Activated T-cell treated with anti-CD3 and anti-CD28 coated beads, Interleukin-2, amount 50 U/mL, for 72 hours (primary cell): ENCODE measurements at regions not wholly inside any gene's neighbourhood (a gene's known extent, or its start where the extent isn't known, plus 50 kb on each side); places are given as distances from the start of the nearest gene placed in this dataset.

ENCODE experiments used
- ATAC-seq, 2 donors: fragments of 150-1000 bp; cut with Tn5 transposase; replicated peaks in 1 of 2; 2 replicates each; pipeline ENCODE4 v1.10.0; 2021; ENCODE audit warnings: moderate library complexity in 2 of 2, mild to moderate bottlenecking in 1 of 2
- DNase-seq, 2 donors: peaks; one replicate each; pipeline ENCODE4 v3.0.0; 2021 to 2022; ENCODE audit warnings: mixed read lengths in 1 of 2
- H3K27ac Mint-ChIP-seq: one replicate; pipeline ENCODE4 v1.8.0; 2022; ENCODE audit warnings: mild to moderate bottlenecking, moderate library complexity, mixed read lengths
- H3K27me3 Mint-ChIP-seq: one replicate; pipeline ENCODE4 v1.8.0; 2022; ENCODE audit warnings: low read depth, mixed read lengths
- H3K36me3 Mint-ChIP-seq, 2 donors: one replicate each; pipeline ENCODE4 v1.8.0; 2022; ENCODE audit warnings: mixed read lengths in 2 of 2, mild to moderate bottlenecking in 1 of 2; ENCODE audit not compliant: insufficient read depth in 2 of 2
- H3K4me1 Mint-ChIP-seq: one replicate; pipeline ENCODE4 v1.8.0; 2022; ENCODE audit warnings: low read depth, mixed read lengths
- H3K4me3 Mint-ChIP-seq, 2 donors: one replicate each; pipeline ENCODE4 v1.8.0; 2022; ENCODE audit warnings: mild to moderate bottlenecking in 2 of 2, mixed read lengths in 2 of 2, moderate library complexity in 2 of 2
- H3K9me3 Mint-ChIP-seq, 2 donors: one replicate each; pipeline ENCODE4 v1.8.0; 2022; ENCODE audit warnings: mixed read lengths in 2 of 2

DNA sequence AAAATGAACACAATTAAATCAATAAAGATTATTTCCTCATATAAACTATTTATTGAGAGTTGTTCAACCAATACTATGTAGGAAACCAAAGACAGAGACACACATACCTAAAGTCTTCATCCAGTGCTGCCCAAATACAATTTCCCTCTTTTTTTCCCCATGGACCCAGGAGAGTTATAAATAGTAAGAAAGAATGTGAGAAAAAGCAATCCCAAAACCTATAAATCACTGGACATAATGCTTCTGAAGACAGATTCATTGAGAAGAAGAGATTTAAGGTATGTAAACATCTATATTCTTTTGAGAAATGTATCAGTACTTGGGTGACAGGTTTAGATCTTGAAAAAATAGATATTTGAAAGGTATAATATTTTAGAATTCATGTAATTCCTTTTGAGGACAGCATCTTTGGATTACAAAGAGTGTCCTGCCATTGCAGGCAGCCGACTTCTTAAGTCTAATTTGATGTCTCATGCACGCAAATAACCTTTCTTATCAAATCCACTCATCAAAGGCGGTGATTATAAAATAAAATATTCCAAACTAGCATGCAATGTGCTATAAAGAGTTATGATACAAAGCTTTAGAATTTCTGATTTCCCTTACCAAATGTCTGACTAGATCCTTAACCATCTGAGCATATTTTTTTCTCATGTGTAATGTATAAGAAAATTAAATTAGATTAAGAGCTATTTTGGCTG is 739.4 kb downstream of the LIG4 start:
- H3K27me3 Mint-ChIP-seq: no peaks in the 10 kb centered on the region
- no peak for DNase-seq
- ATAC-seq: no peak
- H3K27ac Mint-ChIP-seq: no peak overlapping the region
- peaks cover 2 to 6% of the 10 kb centered on the region in 2 donors for H3K9me3 Mint-ChIP-seq
- peaks cover 0 to 3% of the 10 kb centered on the region in 2 donors for H3K36me3 Mint-ChIP-seq
- H3K4me3 Mint-ChIP-seq: no peak overlapping the region
- no peaks in the 10 kb centered on the region for H3K4me1 Mint-ChIP-seq

DNA sequence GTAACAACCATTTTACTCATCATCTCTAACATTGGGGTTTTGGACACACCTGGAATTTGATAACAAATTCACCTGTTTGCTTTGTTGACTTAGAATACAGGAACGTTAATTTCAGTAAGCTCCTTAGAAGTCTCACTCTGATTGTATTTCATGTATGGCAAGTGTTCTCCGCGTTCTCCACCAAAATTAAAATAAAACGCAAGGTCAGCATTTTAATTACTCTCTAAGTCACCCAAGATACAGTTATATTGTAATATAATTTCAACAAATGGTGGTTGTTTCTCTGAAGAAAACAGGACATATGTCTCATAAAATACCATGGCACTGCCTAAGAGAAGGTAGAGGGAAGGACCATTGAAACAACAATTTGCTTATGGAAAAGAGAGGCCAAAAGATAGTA is 742.1 kb downstream of the LIG4 start:
- H3K9me3 Mint-ChIP-seq: peaks cover 2 to 6% of the 10 kb centered on the region in 2 donors
- no peak overlapping the region for H3K4me3 Mint-ChIP-seq
- H3K27ac Mint-ChIP-seq: no peak overlapping the region
- no peaks in the 10 kb centered on the region for H3K27me3 Mint-ChIP-seq
- no peaks in the 10 kb centered on the region for H3K4me1 Mint-ChIP-seq
- DNase-seq: no peak
- peaks cover 0 to 3% of the 10 kb centered on the region in 2 donors for H3K36me3 Mint-ChIP-seq
- no peak for ATAC-seq

DNA sequence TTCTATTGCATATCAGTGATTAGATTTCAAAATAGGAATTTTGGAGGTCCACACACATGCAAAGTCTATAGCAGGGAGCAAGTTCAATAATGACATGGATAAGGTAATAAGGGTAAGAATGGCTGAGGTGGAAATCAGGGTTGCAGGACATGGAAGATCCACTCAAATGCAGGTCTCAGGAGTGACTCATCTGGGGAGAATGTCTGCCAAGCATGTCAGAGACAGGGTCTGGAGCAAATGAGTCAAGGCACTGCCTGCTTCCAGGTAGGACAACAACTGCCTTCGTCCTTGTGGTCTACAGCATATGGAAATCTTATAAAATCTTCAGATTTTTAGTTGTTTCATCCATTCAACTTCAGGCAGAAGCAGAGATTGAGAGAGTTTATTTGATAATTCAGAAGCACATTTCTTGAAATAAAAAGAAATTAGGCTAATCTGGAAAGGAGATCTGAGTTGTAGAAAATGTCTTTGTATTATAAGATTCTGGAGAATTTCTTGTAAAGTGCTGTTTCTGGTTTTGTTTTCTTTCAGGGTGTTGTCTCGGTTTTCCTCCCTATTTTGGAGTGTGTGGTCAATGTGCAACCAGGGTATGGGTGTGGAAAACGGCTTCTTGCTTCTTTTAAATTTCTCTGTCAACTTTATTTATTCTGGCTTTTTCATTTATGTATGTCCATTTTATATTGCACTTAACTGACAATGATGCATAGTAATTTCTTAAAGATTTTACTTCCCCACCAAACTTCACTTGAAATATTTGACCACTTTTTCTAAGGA is 748.8 kb downstream of the LIG4 start:
- H3K27me3 Mint-ChIP-seq: no peaks in the 10 kb centered on the region
- H3K9me3 Mint-ChIP-seq: peaks cover 0 to 1% of the 10 kb centered on the region in 2 donors
- DNase-seq: no peak
- no peak for ATAC-seq
- H3K4me3 Mint-ChIP-seq: no peak overlapping the region
- H3K27ac Mint-ChIP-seq: no peak overlapping the region
- H3K4me1 Mint-ChIP-seq: no peaks in the 10 kb centered on the region
- H3K36me3 Mint-ChIP-seq: no peaks in the 10 kb centered on the region

DNA sequence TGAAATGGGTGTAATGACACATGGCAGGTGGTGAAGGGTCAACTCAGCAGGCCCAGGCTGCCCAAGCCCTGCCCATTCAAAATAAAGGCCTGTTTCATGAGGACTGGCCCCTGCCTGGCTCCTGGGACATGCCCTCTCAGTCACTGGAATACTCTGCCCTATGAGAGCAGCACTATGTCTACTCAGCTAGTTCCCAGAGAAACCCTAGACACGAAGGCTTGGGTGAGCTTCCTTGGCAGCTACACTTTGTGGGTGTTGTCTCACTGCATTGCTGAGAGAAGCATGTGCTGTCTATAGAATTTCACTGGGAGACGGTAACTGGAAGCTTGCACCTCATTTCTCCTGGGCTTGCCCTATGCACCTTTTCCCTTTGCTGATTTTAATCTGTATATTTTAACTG is 752.8 kb downstream of the LIG4 start:
- ATAC-seq (no peak), DNase-seq (no peak)
- Mint-ChIP-seq H3K4me1 (no peaks in the 10 kb centered on the region), H3K36me3 (no peaks in the 10 kb centered on the region), H3K4me3 (no peak overlapping the region), H3K27me3 (no peaks in the 10 kb centered on the region), H3K9me3 (peaks cover 0 to 6% of the 10 kb centered on the region in 2 donors), H3K27ac (no peak overlapping the region)

DNA sequence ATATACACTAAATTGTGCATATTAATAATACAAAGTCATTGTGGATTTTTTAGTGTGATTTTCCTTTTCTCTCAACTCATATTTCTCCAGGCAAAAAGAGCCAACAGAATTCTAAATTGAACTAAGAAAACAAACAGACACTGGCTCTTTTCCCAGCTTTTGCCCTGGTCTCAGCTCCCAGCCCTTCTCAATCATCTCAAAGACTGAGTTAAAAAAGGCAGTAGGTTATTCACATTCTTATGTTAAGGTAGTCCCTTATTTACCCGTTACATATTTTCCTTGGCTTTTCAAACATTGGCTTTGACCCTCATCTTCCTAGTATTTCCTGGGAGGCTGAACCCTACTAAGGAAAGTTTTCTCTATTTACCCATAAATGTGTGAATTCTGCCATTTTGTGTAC is 753.6 kb downstream of the LIG4 start:
- Mint-ChIP-seq H3K4me3 (no peak overlapping the region), H3K27me3 (no peaks in the 10 kb centered on the region), H3K4me1 (no peaks in the 10 kb centered on the region), H3K27ac (no peak overlapping the region), H3K36me3 (no peaks in the 10 kb centered on the region), H3K9me3 (peaks cover 0 to 7% of the 10 kb centered on the region in 2 donors)
- DNase-seq: no peak
- ATAC-seq: no peak

DNA sequence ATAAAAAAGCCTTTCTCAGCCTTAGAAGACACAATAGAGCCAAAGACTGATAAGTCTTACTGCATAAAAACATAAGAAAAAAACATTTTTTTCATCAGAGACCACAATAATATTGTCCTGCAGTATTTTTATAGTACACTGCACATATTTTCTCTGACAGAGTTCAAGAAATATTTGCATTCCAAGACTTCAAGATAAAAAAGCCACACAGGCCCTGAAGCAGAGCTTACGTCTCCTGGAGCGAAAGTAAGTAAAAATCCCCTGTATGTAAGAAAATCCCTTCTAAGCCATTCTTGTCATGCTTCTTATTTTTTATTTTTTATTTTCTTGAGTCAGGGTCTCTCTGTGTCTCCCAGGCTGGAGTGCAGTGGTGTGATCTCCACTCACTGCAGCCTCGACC is 755.9 kb downstream of the LIG4 start:
- peaks cover 3 to 6% of the 10 kb centered on the region in 2 donors for H3K9me3 Mint-ChIP-seq
- H3K27me3 Mint-ChIP-seq: no peaks in the 10 kb centered on the region
- DNase-seq (no peak), ATAC-seq (no peak)
- no peak overlapping the region for H3K27ac Mint-ChIP-seq
- no peak overlapping the region for H3K4me3 Mint-ChIP-seq
- no peaks in the 10 kb centered on the region for H3K4me1 Mint-ChIP-seq
- H3K36me3 Mint-ChIP-seq: no peaks in the 10 kb centered on the region

DNA sequence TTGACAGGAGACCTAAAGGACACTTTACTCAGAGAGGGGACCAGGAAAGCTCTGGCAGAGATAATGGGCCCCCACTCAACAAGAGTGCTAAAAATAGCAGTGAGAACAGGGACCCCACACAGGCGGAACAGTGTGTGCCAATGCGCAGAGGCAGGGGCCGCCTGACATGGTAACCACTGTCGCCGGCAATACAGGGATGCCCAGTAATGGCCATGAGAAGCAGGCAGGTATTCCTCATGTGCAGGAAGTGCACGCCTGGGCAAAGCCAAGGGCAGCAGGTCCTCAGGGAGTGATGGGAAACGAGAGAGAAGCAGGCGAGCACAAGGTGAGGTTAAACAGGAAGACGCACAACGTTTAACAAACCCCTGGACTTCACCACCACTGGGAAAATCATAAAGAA is 757.1 kb downstream of the LIG4 start:
- H3K9me3 Mint-ChIP-seq: peaks cover 3 to 6% of the 10 kb centered on the region in 2 donors
- no peak overlapping the region for H3K4me3 Mint-ChIP-seq
- DNase-seq (no peak), ATAC-seq (no peak)
- peaks cover 0 to 4% of the 10 kb centered on the region in 2 donors for H3K36me3 Mint-ChIP-seq
- H3K27me3 Mint-ChIP-seq: no peaks in the 10 kb centered on the region
- H3K4me1 Mint-ChIP-seq: no peaks in the 10 kb centered on the region
- H3K27ac Mint-ChIP-seq: no peak overlapping the region

DNA sequence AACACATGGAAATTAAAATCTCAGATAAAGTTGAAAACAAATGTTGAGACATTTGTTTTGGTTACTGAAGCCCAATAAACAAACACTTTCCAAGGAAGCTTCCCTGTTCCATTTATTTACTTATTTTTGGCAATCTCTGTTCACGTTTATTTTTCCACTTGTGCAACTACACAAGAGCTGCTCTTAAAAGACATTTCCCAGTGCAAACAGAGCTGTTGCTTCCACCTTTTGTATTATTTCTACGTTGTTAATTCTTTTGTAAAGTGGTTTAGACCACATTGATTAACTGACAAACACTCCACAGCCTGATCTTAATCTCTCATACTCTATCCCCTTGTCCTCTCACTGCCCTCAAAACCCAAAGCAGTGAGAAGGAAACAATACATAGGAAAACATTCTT is 757.6 kb downstream of the LIG4 start:
- Mint-ChIP-seq H3K36me3 (peaks cover 0 to 4% of the 10 kb centered on the region in 2 donors), H3K27ac (no peak overlapping the region), H3K27me3 (no peaks in the 10 kb centered on the region), H3K4me1 (no peaks in the 10 kb centered on the region), H3K9me3 (peaks cover 5 to 6% of the 10 kb centered on the region in 2 donors), H3K4me3 (no peak overlapping the region)
- no peak for ATAC-seq
- no peak for DNase-seq

DNA sequence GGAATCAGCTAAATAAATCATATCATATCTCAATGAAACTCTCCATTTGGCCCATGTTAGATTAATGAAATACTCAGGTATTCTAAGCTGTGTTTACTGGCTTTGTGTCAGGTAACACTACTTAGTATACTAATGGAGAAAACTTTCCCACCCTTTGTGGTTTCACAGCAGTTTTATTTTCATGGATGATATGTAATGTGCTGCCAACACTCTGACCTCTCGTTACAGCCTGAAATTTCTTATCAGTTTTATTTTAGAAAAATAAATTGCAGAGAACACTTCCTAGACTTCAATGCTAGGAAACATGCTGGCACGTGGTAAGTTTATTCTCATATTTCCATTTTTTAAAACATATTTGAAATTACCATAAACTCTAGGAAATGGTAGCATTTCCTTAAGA is 758.9 kb downstream of the LIG4 start:
- DNase-seq (no peak), ATAC-seq (no peak)
- no peak overlapping the region for H3K27ac Mint-ChIP-seq
- H3K36me3 Mint-ChIP-seq: peaks cover 0 to 4% of the 10 kb centered on the region in 2 donors
- no peaks in the 10 kb centered on the region for H3K4me1 Mint-ChIP-seq
- peaks cover 9 to 12% of the 10 kb centered on the region in 2 donors for H3K9me3 Mint-ChIP-seq
- H3K4me3 Mint-ChIP-seq: no peak overlapping the region
- H3K27me3 Mint-ChIP-seq: no peaks in the 10 kb centered on the region

DNA sequence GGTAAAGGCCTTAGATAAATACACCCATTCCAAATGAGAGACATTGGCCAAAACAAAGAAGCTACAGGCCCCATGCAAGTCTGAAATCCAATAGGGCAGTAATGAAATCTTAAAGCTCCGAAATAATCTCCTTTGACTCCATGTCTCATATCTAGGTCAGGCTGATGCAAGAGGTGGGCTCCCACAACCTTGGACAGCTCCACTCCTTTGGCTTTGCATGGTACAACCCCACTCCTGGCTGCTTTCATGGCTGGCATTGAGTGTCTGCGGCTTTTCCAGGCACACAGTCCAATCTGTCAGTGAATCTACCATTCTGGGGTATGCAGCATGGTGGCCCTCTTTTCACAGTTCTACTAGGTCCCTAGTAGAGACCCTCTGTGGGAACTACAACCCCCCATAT is 762.5 kb downstream of the LIG4 start:
- Mint-ChIP-seq H3K27me3 (no peaks in the 10 kb centered on the region), H3K27ac (no peak overlapping the region), H3K9me3 (peaks cover 11 to 20% of the 10 kb centered on the region in 2 donors), H3K4me3 (no peak overlapping the region), H3K4me1 (no peaks in the 10 kb centered on the region), H3K36me3 (peaks cover 0 to 4% of the 10 kb centered on the region in 2 donors)
- no peak for ATAC-seq
- no peak for DNase-seq

DNA sequence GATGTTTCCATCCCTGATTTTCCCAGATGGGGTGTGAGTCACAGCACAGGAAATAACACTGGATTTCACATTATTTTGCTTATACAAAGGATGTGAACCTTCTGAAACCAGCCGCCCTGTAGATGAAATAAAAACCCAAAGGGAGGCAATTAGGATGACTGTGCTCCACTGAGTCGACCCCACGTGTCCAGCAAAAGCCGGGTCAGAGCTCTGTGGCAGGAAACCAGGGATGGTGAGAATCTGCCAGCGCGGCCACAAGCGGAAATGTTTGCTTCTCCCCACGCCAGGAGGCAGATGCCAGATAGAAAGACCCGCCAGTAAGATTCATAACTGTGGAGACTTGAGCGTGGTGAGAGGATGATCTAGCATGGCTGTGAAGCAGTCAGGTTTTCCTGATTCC is 764.4 kb downstream of the LIG4 start:
- no peak overlapping the region for H3K27ac Mint-ChIP-seq
- peaks cover 0 to 4% of the 10 kb centered on the region in 2 donors for H3K36me3 Mint-ChIP-seq
- H3K4me3 Mint-ChIP-seq: no peak overlapping the region
- DNase-seq: no peak
- no peaks in the 10 kb centered on the region for H3K4me1 Mint-ChIP-seq
- no peaks in the 10 kb centered on the region for H3K27me3 Mint-ChIP-seq
- peaks cover 12 to 24% of the 10 kb centered on the region in 2 donors for H3K9me3 Mint-ChIP-seq
- no peak for ATAC-seq

DNA sequence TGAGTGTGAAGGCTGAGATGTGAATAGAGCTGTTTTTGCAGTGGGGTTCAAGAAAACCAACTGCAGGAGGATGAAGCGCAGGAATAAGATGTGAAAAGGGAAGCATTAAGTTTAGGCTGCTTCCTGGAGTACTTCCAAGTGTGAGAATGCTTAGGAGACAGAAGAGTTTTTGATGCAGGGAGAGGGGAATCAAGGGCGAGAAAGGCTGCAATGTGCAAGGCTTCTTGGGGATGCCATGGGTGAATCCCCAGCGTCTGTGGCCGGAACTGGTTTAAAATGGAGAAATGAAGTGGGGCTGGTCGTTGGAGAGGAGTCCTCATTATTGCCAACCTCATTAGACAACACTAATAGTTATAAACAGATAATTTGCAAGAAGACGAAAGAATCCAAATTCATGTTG is 764.9 kb downstream of the LIG4 start:
- ATAC-seq (no peak), DNase-seq (no peak)
- H3K9me3 Mint-ChIP-seq: peaks cover 12 to 22% of the 10 kb centered on the region in 2 donors
- H3K4me1 Mint-ChIP-seq: no peaks in the 10 kb centered on the region
- H3K4me3 Mint-ChIP-seq: no peak overlapping the region
- H3K27me3 Mint-ChIP-seq: no peaks in the 10 kb centered on the region
- no peak overlapping the region for H3K27ac Mint-ChIP-seq
- H3K36me3 Mint-ChIP-seq: peaks cover 0 to 4% of the 10 kb centered on the region in 2 donors

DNA sequence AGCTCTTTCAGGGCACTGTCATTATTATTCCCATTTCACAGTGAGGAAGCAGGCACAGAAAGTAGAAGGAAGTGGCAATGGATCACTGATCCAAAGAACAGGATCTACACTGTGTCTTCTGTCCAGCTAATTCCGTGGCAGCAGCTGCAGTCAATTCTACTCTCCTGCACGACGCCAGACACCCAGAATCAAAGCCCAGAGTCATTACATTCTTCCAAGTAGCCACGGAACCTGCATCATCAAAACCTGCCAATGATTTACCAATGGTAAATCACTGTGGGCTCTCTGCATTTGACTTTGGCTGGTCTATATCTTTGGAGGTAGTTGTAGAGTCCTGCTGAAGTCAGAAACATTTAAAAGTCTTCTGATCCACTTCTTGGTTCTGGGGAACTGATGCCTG is 767.7 kb downstream of the LIG4 start:
- H3K27ac Mint-ChIP-seq: no peak overlapping the region
- peaks cover 12 to 19% of the 10 kb centered on the region in 2 donors for H3K9me3 Mint-ChIP-seq
- DNase-seq (no peak), ATAC-seq (no peak)
- H3K36me3 Mint-ChIP-seq: no peaks in the 10 kb centered on the region
- H3K27me3 Mint-ChIP-seq: no peaks in the 10 kb centered on the region
- H3K4me3 Mint-ChIP-seq: no peak overlapping the region
- H3K4me1 Mint-ChIP-seq: no peaks in the 10 kb centered on the region
